CD4-positive, alpha-beta T cell (primary cell): ENCODE measurements at regions not wholly inside any gene's neighbourhood (a gene's known extent, or its start where the extent isn't known, plus 50 kb on each side); places are given as distances from the start of the nearest gene placed in this dataset.
"Not testable (repeated sequence)": the region's sequence is repeated elsewhere in the genome, so short reads cannot be mapped to it uniquely, and the experiment has no call there.

ENCODE experiments used
- ATAC-seq: fragments of 200-7000 bp; cut with Tn5 transposase; one replicate; pipeline ENCODE4 v1.10.0; 2022; ENCODE audit warnings: mild to moderate bottlenecking; ENCODE audit not compliant: poor library complexity
- CTCF ChIA-PET: fragments of 350-600 bp; sonication (Branson Sonifier 250); formaldehyde crosslinking; loops from one replicate; lab custom pipeline; 2021; ENCODE audit warnings: antibody characterized with exemption, inconsistent platforms; lab: Charles Lee
- POLR2A ChIA-PET: fragments of 350-600 bp; sonication (Branson Sonifier 250); formaldehyde crosslinking; loops from one replicate; lab custom pipeline; 2021; ENCODE audit warnings: antibody characterized with exemption, inconsistent platforms; lab: Charles Lee
- DNase-seq, 14 experiments: peaks; one replicate each; pipeline ENCODE4 v3.0.0-alpha.2; 2013 to 2020; ENCODE audit warnings: mixed read lengths in 2 of 14
- H3K27ac ChIP-seq, 2 donors: one replicate each; pipeline versions ENCODE4 v1.5.1 to v1.7.0; 2013; ENCODE audit warnings: low read length in 2 of 2, low read depth in 1 of 2, mild to moderate bottlenecking in 1 of 2
- H3K27me3 ChIP-seq, 2 experiments: 1 replicate in 1 of 2; 2 replicates in 1 of 2; pipeline versions ENCODE4 v1.6.1 to v1.7.0; 2013; ENCODE audit warnings: low read length in 2 of 2, control low read depth in 1 of 2, mild to moderate bottlenecking in 1 of 2, moderate library complexity in 1 of 2; ENCODE audit not compliant: insufficient read depth in 2 of 2, control insufficient read depth in 1 of 2
- H3K36me3 ChIP-seq: one replicate; pipeline ENCODE4 v1.6.1; 2013; ENCODE audit warnings: low read length, control low read depth; ENCODE audit not compliant: insufficient read depth
- H3K4me1 ChIP-seq: one replicate; pipeline ENCODE4 v1.6.1; 2013; ENCODE audit warnings: low read length, control low read depth; ENCODE audit not compliant: insufficient read depth
- H3K4me3 ChIP-seq: one replicate; pipeline ENCODE4 v1.5.1; 2013; ENCODE audit warnings: mild to moderate bottlenecking, low read length, moderate library complexity
- H3K9me3 ChIP-seq, 2 experiments: 1 replicate in 1 of 2; 2 replicates in 1 of 2; pipeline versions ENCODE4 v1.6.1 to v1.7.0; 2013; ENCODE audit warnings: low read length in 2 of 2, mild to moderate bottlenecking in 2 of 2, control low read depth in 1 of 2, moderate library complexity in 1 of 2; ENCODE audit not compliant: control insufficient read depth in 1 of 2, insufficient read depth in 1 of 2
- H3K27ac Mint-ChIP-seq: one replicate; pipeline ENCODE4 v1.8.0; 2020; ENCODE audit warnings: mixed read lengths
- H3K27me3 Mint-ChIP-seq: one replicate; pipeline ENCODE4 v1.8.0; 2021; ENCODE audit warnings: mixed read lengths
- H3K36me3 Mint-ChIP-seq: one replicate; pipeline ENCODE4 v1.8.0; 2021; ENCODE audit warnings: low read depth, mixed read lengths
- H3K4me1 Mint-ChIP-seq: one replicate; pipeline ENCODE4 v1.8.0; 2021; ENCODE audit warnings: low read depth, mixed read lengths
- H3K4me3 Mint-ChIP-seq: one replicate; pipeline ENCODE4 v1.8.0; 2020; ENCODE audit warnings: mild to moderate bottlenecking, mixed read lengths
- H3K9me3 Mint-ChIP-seq: one replicate; pipeline ENCODE4 v1.8.0; 2020; ENCODE audit warnings: mixed read lengths
- intact Hi-C, 2 experiments: fragments of 100-400 bp; cut with DNase I in 1 of 2; cut with micrococcal nuclease in 1 of 2; formaldehyde crosslinking; loops; one replicate each; pipeline versions ENCODE4 v1.15.1 to v1.9.0; 2023 to 2025; cut with DNase I, micrococcal nuclease
- TF ChIP-seq, protein P1 (sequence below): fragments of 200-600 bp; IDR thresholded peaks from one replicate; pipeline ENCODE4 v1.8.0; 2022; ENCODE audit warnings: antibody characterized with exemption, mild to moderate bottlenecking

DNA sequence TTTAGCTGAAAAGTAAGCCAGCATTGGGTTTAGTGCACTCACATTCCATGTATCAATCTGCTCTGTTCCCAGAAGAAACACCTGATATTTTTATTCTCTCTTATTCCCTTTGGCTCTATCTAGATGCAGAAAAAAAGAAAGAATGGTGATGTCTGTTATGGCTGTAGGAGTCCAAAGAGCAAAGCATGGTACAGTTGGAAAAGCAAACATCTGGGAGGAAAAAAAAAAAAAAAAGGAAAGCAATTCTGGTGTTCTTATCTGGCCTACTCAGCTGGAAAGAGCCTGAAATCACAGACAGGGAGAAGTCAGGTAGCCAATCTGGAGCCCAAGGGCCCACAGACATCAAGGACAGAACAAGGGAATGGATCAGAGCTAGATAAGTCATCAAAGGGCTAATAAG, 293.9 kb downstream of the DUSP6 start:
- H3K27me3 ChIP-seq: no peaks in the 10 kb centered on the region
- Mint-ChIP-seq H3K36me3 (no peaks in the 10 kb centered on the region), H3K4me1 (no peaks in the 10 kb centered on the region), H3K4me3 (no peak overlapping the region), H3K9me3 (no peaks in the 10 kb centered on the region), H3K27ac (no peak overlapping the region), H3K27me3 (no peaks in the 10 kb centered on the region)
- no peak overlapping the region for H3K4me3 ChIP-seq
- H3K4me1 ChIP-seq: no peaks in the 10 kb centered on the region
- ChIA-PET CTCF (no interaction called here), POLR2A (no interaction called here)
- H3K27ac ChIP-seq: no peak overlapping the region
- no peak for DNase-seq
- no peaks in the 10 kb centered on the region for H3K36me3 ChIP-seq
- intact Hi-C loops: no loop called here
- no peaks in the 10 kb centered on the region for H3K9me3 ChIP-seq
- TF ChIP-seq, protein P1, sequence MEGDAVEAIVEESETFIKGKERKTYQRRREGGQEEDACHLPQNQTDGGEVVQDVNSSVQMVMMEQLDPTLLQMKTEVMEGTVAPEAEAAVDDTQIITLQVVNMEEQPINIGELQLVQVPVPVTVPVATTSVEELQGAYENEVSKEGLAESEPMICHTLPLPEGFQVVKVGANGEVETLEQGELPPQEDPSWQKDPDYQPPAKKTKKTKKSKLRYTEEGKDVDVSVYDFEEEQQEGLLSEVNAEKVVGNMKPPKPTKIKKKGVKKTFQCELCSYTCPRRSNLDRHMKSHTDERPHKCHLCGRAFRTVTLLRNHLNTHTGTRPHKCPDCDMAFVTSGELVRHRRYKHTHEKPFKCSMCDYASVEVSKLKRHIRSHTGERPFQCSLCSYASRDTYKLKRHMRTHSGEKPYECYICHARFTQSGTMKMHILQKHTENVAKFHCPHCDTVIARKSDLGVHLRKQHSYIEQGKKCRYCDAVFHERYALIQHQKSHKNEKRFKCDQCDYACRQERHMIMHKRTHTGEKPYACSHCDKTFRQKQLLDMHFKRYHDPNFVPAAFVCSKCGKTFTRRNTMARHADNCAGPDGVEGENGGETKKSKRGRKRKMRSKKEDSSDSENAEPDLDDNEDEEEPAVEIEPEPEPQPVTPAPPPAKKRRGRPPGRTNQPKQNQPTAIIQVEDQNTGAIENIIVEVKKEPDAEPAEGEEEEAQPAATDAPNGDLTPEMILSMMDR: no peak
- ATAC-seq: no peak

GRCh38 chr12:89053817-89054216, 298.5 kb downstream of the DUSP6 start:
- H3K27ac Mint-ChIP-seq, H3K36me3 Mint-ChIP-seq, ATAC-seq, H3K9me3 Mint-ChIP-seq, H3K36me3 ChIP-seq, H3K27me3 Mint-ChIP-seq, H3K4me1 Mint-ChIP-seq, DNase-seq, H3K9me3 ChIP-seq, CTCF ChIA-PET, H3K27ac ChIP-seq, H3K4me3 Mint-ChIP-seq, H3K27me3 ChIP-seq, H3K4me3 ChIP-seq, H3K4me1 ChIP-seq: not testable (repeated sequence)
- intact Hi-C loops: loop anchor here in 1 of 2 experiments (2.0 kb wide), 1 partner anchor 475 kb away; no protein-coding TSS in a partner anchor
- POLR2A ChIA-PET: interaction anchor here (0.6 kb wide), 1 partner anchor 50 kb away, joined by 4 read pairs; no protein-coding TSS in a partner anchor

DNA sequence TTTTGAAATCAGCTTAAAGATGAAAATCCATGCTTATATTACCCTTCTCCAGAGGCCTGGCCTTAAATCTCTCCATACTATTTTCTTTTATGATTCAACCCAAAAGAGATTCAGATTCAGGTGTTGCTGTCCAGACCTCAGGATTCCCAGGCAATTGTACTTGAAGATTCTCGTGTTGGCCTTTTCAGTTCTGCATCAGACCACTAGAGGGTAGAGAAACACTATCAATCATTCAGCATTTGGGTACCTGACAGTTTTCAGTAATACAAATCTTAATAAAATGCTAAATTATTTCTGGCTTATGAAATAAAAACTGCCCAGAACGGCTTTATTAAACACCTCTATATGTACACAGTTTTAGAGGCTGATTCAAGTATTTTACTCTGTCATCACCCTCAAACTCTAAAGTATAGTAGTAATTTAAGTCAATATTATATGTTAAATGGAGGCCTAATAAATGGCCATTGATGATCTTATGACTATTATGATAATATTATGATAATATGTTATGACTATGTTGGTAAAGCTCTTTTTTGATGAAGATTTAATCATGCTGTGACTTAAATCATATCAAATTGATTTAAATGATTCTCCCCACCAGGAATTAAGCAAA, 301.1 kb downstream of the DUSP6 start:
- Mint-ChIP-seq H3K36me3 (no peaks in the 10 kb centered on the region), H3K27me3 (no peaks in the 10 kb centered on the region), H3K27ac (no peak overlapping the region), H3K4me1 (no peaks in the 10 kb centered on the region), H3K4me3 (no peak overlapping the region), H3K9me3 (no peaks in the 10 kb centered on the region)
- DNase-seq: peak in 6 of 14 experiments; percentile 1 to 74 (median 42)
- Histone ChIP-seq H3K27me3 (no peaks in the 10 kb centered on the region), H3K27ac (no peak overlapping the region), H3K4me3 (no peak overlapping the region), H3K36me3 (no peaks in the 10 kb centered on the region), H3K9me3 (peaks cover 0 to 5% of the 10 kb centered on the region in 2 experiments), H3K4me1 (no peaks in the 10 kb centered on the region)
- CTCF ChIA-PET: interaction anchor here (1.0 kb wide), 1 partner anchor 411 kb away, joined by 3 read pairs; no protein-coding TSS in a partner anchor
- ATAC-seq: peak; percentile 61
- TF ChIP-seq, protein P1: peak; percentile 88
- intact Hi-C loops: loop anchor here (1.0 to 2.0 kb wide), 5 partner anchors 32 to 478 kb away; no protein-coding TSS in a partner anchor
- POLR2A ChIA-PET: no interaction called here
